DMS53 (cell line): ENCODE measurements at regions not wholly inside any gene's neighbourhood (a gene's known extent, or its start where the extent isn't known, plus 50 kb on each side); places are given as distances from the start of the nearest gene placed in this dataset.
A peak's percentile ranks its signal among the peaks of the same experiment; 100 is the strongest.
"Not testable (repeated sequence)": the region's sequence is repeated elsewhere in the genome, so short reads cannot be mapped to it uniquely, and the experiment has no call there.

Source experiments
- DNase-seq: peaks from one replicate; lab custom pipeline; 2025; lab: John Stamatoyannopoulos, UW

DNA sequence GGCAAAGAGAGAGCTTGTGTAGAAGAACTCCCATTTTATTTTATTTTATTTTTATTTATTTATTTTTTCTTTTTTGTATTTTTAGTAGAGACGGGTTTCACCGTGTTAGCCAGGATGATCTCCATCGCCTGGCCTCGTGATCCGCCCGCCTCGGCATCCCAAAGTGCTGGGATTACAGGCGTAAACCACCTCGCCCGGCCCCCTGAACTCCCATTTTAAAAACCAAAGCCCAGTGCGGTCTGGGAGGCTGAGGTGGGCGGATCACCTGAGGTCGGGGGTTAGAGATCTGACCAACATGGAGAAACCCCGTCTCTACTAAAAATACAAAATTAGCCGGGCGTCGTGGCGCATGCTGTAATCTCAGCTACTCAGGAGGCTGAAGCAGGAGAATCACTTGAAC is 267.8 kb upstream of the ZNF804A start:
- not testable (repeated sequence) for DNase-seq

DNA sequence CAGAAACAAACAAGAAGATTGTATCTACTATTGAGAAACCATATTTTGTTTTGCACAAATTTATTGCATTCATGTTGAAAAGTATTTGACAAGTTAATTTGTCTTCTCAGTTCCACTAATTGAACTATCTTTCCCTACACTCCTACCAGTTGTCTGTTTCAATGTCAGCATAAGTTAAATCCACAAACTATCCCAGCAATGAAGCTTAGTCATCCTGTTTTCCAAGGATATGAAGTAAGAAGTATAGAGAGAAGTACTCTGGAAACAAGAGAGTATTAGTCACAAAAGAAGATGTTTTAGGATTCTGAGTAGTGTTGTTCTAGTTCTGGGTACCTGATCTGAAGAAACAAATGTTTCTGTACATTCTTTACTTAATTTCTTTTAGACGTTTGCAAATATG is 261.6 kb upstream of the ZNF804A start:
- DNase-seq, result peak; percentile 31

DNA sequence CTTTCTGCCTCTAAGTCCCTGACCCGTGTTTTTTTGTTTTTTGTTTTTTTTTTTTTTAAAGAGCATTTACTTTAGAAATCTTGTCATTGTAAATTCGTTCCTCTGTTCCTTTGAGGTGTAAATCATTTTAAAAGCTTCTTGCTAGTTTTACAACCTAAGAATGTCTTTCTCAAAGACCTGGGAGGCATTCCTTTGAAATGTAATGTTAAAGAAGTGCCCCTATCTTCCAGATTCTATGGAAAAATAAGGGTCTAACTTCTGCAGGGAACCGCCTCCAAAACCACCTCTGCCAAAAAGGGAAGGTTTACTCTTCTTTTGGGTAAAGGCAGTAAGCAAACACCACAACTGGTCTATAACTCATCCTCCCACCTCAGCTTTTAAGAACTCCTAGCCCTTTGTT is 259.6 kb upstream of the ZNF804A start:
- DNase-seq, result no peak

DNA sequence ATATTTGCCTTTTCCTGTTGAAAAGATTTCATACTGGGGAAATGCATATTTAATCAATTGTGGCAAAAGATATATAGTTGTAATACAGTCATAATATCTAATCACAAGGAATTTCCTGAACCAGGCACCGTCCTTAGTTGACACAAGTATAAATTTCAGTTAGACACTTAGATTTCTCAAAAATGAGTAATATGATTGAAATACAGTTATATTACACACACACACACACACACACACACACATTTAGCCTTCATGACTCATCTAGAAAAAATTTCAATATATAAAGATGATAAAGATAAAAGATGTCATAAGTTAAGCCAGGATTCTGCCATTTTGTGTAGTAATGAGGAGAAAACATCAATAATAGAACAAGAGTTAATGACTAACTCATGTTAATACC is 258.4 kb upstream of the ZNF804A start:
- peak; percentile 48 for DNase-seq

DNA sequence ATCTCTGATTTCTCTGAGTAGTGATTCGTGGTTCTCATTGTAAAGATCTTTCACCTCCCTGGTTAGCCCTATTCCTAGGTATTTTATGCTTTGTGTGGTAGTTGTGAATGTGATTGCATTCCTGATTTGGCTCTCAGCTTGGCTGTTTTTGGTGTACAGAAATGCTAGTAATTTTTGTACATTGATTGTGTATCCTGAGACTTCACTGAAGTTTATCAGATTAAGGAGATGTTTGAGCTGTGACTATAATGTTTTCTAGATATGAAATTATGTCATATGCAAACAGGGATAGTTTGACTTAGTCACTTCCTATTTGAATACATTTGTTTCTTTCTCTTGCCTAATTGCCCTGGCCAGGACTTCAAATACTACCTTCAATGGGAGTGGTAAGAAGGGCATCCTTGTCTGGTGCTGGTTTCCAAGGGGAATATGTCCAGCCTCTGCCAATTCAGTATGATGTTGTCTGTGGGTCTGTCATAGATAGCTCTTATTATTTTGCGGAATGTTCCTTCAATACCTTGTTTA is 251.9 kb upstream of the ZNF804A start:
- DNase-seq, result no peak

DNA sequence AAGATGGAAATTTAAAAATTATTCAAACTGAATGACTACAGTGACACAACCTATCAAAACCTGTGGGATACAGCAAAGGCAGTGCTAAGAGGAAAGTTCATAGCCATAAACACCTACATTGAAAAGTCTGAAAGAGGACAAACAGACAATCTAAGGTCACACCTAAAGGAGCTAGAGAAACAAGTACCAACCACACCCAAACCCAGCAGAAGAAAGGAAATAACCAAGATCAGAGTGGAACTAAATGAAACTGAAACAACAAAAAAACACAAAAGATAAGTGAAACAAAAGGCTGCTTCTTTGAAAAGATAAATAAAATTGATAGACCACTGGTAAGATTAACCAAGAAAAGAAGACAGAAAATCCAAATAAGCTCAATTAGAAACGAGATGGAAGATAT is 247.2 kb upstream of the ZNF804A start:
- DNase-seq, result no peak

DNA sequence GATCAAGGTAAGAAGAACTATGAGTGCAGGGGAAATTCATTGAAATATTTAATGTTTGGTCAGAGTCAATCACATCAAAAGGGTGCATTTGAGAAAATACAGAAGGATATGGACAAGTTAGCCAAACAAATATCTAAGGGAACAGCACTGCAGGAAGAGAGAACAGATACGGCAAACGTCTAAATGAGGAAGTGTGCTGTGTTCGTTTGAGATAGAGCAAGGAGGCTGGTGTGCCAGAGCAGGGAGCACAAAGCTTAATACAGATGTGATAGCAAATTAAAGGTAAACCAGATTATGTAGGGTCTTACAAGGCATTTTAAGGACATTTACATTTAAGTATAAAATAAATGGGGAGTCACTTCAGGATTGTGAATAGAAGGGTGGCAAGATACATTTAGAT is 241.3 kb upstream of the ZNF804A start:
- no peak for DNase-seq

DNA sequence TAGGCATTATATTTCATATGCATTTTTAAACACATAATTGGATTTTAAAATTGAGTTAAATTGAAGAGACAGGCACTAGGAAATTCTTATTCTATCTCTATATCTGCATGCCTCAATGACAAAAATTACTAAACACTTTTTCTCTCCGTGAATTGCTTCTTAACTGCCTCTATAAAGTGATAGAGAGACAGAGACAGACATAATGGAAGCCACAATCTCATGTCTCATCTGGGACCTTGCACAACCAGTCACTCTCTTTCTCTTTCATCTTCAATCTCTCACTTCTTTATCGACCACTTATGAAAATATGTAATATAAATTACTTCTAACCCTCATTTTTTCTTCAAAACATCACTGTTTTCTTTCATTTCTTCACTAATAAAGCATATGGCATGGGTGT is 238.9 kb upstream of the ZNF804A start:
- no peak for DNase-seq

DNA sequence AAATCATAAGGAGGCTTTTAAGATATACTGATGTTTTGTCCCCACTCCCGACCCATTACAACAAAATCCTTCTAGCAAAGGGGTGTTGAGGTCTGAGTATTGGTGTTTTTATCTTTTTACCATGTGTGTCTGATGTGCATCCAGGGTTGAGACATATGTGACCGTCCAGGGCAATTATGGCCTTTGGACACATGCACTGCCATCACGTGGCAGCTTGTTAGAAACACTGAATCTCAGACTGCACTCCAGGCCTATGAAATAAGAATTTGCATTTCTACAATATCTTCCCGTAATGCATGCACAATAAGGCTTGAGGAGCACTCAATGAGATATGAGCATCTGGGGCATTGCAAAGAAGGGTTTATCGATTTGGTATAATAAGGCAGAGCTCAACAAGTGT is 235.1 kb upstream of the ZNF804A start:
- DNase-seq, result peak; percentile 66

DNA sequence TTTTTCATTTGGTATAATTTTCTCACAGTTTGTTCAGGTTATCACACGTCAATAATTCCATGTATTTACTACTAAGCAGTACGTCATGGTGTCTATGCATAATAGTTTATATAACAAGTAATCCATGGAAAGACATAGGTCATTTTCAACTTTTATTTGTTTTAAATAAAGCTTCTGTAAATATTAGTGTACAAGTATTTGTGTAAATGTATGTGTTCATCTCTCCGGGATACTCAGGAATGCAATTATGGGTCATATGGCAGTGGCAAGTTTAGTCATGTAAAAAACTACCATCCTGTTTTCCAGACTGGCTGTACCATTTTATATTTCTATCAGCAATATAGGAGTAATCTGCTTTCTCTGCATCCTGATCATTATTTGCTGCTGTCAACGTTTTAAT is 231.1 kb upstream of the ZNF804A start:
- DNase-seq, result peak; percentile 75

DNA sequence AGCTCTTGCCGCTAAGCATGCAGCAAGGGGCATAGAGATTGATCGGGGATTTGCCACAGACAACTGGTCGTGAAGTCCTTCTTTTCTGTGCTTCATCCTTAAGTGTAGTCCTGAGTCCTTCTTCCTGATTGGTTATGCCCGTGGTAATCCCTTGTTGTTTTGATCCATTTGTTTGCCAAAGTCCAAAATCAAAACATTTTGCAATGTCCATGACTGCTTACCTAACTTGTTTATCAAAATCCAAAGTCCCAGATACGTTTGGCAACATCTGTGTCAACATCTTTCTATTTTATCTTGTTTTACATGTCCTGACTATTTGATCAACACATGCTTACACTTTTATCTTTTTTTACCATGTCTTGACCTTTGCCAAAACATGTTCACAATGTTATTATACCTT is 229.0 kb upstream of the ZNF804A start:
- DNase-seq, result no peak

DNA sequence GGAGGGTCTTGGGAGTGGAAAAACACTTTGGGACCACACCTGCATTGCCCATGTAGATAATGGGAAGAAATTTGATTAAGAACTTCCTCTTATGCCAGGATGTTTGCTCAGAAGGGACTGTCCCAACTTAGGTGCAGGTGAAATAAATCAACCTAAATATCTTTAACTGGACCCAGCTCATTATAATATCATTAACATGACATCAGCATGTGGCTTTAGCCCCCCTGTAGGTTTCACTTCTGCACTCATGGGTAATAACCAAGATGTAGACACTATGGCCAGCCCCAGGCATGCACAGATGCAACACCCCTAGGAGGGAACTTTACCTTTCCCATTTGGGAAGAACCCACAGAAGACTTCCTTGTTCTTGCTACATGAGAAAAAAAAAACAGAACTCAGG is 227.4 kb upstream of the ZNF804A start:
- no peak for DNase-seq

DNA sequence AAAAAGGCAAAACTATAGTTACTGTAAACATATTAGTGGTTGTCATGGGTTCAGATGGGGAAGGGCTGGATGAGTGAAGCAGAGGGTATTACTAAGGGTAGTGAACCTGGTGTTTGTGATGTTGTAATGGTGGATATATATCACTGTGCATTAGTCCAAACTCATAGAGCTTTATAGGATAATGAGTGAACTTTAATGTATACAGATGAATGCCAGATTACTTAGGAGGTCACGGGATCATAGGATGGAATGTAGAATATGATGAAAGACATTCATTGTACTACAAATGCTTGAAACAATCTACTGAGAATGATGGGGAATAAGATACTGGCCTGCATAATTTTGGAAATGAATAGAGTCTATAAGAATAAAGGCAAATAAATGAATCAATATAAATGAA is 226.7 kb upstream of the ZNF804A start:
- no peak for DNase-seq

DNA sequence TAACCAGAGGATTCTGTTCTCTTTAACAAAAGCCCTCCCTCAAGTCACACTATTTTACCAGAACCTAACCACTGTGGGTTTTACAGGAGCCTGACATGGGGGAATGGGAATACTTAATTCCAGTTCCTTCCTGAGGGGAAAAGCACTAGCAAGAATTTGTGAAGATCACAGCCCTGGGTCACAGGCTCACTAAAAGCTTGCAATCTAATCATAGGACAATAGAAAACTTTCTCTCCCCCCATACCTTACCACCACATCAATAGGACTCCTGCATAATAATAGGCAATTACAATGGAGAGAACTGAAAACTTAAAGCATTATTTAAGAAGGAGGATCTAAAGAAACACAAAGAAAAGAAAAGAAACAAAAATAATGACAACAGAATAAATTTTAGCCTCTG is 225.8 kb upstream of the ZNF804A start:
- DNase-seq, result no peak

DNA sequence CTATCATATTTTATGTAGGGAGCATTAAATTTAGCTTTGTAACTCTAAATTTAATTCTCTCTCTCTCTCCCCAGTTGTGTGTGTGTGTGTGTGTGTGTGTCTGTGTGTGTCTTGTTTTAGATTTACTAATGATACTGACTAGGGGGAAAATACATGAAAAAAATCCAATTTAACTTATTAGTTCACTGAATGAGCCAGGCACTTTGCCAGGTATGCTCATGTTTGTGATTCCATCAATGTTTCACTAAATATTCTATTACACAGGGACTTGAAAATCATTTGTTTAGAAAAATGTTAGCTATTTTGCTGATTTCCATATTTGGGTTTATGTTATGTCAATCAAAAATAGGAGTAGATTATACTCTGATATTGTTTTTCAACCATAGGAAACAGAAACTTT is 203.7 kb upstream of the ZNF804A start:
- no peak for DNase-seq

DNA sequence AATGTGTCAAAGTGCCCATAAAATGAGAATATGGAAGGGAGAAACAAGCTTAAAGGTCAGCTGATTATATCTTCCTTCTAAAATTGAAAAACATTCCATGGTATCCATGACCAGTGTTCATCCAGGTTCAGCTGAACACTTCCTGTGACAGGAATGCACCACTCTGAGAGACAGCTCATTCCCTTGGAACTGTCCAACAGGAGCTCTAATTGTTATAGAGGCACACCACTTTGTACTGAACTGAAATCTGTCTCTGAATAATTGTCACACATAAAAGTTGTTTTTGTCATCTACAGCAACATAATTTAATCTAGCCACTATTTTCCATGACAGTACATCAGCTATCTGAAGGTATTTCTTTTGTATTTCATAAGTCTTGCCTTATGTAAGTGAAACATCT is 195.9 kb upstream of the ZNF804A start:
- peak; percentile 25 for DNase-seq

DNA sequence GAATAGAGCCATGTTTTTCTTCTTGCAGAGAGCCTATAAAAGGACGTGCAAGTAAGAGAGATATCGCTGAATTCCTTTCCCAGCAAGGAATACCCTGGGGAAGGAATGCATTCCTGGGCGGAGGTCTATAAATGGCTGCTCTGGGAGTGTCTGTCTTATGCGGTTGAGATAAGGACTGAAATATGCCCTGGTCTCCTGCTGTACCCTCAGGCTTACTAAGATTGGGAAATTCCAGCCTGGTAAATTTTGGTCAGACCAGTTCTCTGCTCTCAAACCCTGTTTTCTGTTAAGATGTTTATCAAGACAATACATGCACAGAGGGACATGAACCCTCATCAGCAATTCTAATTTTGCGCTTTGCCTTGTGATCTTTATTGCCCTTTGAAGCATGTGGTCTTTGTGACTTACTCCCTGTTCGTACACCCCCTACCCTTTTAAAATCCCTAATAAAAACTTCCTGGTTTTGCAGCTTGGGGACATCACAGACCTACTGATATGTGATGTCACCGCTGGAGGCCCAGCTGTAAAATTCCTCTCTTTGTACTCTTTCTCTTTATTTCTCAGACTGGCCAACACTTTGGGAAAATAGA is 191.2 kb upstream of the ZNF804A start:
- peak; percentile 17 for DNase-seq

DNA sequence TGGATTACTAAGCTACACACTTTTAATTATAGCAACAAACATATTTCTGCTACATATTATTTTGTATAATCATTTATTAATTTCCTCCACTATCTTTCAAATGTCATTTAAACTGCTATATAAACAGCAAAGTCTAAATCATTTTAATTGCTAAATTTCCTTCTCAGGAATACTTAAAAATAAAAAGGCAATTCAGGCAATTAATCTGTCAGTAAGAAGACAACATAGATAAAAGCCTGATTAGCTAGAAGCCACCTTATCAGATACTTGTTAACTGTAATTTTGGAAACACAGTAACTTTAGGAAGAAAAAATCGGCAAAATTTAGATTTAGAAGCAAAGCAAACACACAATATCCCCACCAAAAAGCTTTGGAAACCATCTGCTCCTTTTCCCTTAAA is 188.2 kb upstream of the ZNF804A start:
- no peak for DNase-seq

DNA sequence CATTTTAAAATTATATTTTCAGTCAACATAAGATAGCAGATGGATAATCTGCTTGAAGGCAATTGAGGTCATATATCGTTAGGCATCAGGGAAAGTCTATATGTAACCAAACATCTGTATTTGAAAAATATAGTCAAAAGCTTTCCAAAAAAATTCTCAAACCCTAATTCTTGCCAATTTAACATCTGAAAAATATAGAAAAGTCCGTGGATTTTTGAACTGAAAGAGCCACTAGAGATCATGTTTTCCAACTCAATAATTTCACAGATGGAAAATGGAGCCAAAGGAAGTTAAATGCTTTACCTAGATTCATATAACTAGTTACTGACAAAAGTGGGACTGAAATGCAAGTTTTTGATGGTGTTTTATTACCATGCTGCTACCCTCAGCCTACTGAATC is 185.1 kb upstream of the ZNF804A start:
- no peak for DNase-seq

DNA sequence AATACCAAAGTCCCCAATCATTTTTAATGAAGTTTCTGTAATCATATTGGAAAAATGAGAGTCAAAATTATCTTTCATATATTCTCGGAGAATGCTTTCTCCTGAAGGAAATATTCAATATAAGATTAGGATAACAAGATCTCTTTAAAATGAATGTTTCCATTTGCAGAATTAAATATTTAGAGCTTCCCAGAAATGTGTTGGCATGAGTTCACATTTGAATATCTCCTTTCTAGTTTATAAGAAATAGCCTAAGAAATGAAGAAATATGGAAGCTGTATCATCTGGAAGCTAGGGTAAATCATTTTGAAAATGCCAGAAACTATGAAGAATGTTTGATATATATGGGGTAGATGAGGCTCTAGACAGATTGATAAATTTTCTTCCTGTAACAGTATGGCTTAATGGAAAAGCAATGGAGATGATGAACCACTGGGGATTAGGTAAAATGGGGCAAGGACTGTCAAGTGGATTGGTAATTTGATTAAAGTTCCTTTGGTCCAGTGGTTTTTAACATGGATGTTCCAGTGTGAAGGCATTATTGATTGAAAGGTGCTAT is 184.6 kb upstream of the ZNF804A start:
- no peak for DNase-seq

DNA sequence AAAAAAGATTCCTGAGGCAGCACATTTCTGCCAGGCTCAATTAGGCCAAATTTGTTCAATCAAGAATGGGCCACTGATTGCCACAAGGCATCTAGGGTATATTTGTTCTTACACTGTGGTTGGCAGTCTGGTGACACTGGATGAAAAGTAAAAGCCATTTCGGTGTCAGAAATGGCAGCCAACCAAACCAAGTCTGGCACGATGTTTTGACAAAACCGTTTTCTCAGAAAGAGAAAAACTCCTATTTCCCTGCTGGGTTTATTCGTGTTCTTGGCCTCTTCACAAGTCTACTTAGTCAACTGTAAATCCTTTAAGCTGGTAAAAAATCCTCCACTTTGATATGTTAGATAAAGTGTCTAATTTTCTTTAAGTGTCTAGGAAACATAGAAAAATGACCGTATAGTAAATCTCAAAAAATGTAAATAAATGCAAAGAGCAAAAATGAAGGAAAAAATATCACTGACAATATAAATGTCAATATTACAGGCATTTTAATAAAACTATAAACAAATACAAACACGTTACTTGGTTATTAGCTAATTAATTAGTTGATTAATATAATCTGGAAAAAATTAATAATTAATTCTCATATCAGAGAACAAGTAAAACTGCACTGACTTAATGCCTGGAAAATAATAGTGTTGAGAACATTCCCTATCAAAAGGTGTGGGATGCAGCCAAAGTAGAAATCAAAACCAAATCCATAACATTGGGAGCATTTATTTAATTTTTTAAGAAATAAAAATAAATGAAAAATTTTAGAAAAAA is 182.0 kb upstream of the ZNF804A start:
- no peak for DNase-seq

DNA sequence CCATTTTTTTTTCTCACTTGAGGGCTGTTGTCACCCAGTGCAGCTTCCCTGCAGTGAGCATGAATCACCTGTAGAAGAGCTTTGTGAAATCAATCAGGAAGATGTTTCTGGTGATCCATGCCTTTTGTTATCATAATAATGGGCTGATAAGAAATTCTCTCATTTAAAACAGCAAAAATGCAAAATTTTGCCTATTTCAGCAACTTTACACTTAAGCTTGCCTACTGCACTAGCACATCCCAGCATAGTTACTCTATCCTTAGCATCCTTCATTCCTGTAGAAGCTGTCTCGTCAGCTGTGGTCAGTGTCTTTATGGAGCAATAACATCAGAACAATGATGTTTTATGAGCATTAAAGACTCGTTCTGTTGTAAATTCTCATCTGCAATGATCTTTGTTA is 178.6 kb upstream of the ZNF804A start:
- peak; percentile 17 for DNase-seq

DNA sequence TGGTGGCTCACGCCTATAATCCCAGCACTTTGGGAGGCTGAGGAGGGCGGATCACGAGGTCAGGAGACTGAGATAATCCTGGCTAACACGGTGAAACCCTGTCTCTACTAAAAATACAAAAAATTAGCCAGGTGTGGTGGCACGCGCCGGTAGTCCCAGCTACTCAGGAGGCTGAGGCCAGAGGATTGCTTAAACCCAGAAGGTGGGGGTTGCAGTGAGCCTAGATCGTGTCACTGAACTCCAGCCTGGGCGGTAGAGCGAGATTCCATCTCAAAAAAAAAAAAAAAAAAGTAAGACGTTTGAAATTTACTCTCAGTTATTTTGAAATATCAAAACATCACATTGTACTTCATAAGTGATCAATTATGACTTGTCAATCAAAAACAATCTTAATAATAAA is 176.9 kb upstream of the ZNF804A start:
- not testable (repeated sequence) for DNase-seq

DNA sequence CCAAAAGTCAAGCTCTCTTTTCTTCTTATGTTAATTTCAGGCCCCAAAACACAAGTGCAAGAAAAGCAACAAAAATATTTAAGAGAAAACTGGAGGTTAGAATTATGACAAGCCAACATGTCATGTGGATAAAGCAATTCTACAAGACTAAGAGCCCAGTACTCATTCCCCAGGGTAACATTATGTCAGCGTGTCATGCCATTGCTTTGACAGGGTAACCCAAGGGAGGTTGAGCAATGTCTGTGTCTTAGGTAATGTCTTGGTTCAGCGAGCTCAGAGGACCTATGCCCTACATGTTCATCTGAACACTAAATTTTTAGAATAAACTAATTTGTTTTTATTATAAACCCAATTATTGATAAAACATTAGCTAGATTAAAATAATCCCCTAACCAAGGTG is 173.2 kb upstream of the ZNF804A start:
- no peak for DNase-seq
